ENCODE measurements at regions not wholly inside any gene's neighbourhood (a gene's known extent, or its start where the extent isn't known, plus 50 kb on each side); places are given as distances from the start of the nearest gene placed in this dataset.

GRCh38 chr1:229058111-229058561 lies 212.8 kb upstream of the RAB4A start:
- no peak for TF ChIP-seq POLR2A (IDR thresholded peaks at IDR 0.05)
- no peak for TF ChIP-seq CTCF (IDR thresholded peaks at IDR 0.05)
- no peak for TF ChIP-seq POLR2AphosphoS5 (IDR thresholded peaks at IDR 0.05)
- TF ChIP-seq EP300 (IDR thresholded peaks at IDR 0.05; ENCODE audit: low read depth): no peak
